LHCN-M2 (cell line): ENCODE measurements at regions not wholly inside any gene's neighbourhood (a gene's known extent, or its start where the extent isn't known, plus 50 kb on each side); places are given as distances from the start of the nearest gene placed in this dataset.
"Not testable (repeated sequence)": the region's sequence is repeated elsewhere in the genome, so short reads cannot be mapped to it uniquely, and the experiment has no call there.

Source experiments
- DNase-seq: peaks from one replicate; pipeline ENCODE4 v3.0.0-alpha.2; 2012; ENCODE audit warnings: low read depth

DNA sequence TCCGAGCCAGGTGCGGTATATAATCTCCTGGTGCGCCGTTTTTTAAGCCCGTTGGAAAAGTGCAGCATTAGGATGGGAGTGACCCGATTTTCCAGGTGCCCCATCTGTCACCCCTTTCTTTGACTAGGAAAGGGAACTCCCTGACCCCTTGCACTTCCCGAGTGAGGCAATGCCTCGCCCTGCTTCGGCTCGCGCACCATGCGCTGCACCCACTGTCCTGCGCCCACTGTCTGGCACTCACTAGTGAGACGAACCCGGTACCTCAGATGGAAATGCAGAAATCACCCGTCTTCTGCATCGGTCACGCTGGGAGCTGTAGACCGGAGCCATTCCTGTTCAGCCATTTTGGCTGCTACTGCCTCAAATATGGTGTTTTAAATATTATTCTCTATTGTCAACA, 198.0 kb downstream of the MEIS1 start:
- not testable (repeated sequence) for DNase-seq

DNA sequence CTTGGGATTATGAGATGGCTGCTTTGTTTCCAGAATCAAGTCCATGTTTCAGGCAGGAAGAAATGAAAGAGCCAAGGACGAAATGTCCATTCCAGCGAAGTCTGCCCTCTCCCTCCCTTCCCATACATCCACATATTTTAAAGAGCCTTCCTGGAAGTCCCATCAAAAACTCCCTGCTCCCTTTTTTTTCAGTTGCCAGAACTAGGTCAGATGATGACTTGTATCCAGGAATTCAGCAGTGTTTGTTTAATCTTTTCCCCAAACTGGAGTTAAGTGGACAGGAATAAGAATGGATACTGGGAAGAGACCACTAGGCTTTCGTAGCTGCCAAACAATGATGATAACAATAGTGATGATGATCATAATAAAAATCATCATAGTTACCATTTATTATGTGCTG, 198.7 kb downstream of the MEIS1 start:
- no peak for DNase-seq

DNA sequence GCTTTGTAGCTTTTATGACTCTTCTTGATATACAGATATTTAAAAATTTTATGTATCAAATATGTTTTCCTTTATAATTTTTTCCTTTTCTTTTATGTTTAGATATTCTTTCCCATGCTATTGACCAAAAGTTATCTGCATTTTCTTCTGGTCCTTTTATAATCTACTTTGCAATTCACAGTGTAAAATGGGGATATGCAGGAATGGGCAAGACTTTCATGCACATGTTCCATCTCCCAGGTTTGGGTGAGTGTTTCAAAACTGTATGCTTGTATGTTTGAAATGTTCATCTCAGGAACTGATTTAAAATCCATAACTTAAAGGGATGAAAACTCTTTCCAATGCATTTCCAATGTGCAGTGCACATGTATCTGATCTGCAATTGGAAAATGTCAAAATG, 199.9 kb downstream of the MEIS1 start:
- DNase-seq: no peak

DNA sequence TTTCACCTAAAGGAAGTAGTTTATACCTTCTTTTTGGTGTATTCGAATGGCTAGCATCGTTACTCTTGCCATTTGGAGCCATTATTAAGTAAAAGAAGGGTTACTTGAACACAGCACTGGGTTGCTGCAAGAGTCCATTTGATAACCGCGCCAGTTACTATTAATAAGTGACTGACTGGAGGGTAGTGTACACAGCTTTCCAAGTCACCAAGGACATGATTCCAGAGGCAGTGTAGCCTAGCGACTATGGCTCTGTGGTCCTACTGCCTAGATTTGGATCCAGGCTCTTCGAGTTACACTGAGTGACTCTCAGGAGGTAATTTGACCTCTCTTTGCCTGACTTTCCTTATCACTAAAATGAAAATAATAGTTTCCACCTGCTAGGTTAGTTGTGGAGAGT, 206.8 kb downstream of the MEIS1 start:
- no peak for DNase-seq

DNA sequence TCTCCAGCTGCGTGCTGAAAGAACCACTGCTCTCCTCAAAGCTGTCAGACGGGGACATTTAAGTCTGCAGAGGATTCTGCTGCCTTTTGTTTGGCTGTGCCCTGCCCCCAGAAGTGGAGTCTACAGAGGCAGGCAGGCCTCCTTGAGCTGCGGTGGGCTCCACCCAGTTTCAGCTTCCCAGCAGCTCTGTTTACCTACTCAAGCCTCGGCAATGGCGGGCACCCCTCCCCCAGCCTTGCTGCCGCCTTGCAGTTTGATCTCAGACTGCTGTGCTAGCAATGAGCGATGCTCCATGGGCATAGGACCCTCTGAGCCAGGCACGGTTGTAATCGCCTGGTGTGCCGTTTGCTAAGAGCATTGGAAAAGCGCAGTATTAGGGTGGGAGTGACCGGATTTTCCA, 213.2 kb downstream of the MEIS1 start:
- DNase-seq: not testable (repeated sequence)

DNA sequence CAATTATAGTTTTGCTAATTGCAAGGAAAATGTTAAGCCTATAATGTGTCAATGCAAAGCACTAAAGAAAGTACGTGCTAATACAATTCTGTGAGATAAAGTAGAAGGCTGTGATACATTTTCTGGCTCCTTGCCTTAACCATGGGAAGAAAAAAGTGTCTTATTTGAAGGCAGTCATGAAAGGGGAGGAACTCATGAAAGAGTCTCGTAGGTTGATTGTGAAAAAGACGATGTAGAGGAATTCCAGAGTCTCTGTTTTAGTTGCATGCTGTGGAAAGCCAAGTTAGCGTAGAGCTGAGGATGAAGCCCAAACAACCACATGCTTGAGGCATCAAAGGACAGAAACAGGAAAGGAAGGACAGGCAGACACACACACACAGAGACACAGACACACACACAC, 214.1 kb downstream of the MEIS1 start:
- no peak for DNase-seq

DNA sequence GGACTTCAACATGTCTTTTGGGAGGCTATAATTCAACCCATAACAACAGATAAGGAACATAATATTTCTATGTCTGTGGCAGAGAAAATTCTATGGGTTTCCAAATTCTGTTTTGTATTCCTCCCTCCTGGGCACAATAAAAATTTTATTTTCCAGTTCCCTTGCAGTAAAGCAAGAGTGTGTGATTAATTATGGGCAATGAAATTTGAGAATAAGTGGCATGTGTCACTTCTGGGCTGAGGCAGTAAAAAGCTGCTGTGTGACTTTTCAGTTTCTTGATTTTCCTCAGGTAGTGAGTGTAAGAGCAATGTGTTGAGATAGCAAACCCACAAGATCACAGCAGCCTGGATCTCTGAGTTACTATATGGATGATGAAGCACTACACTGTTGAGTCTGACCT, 216.4 kb downstream of the MEIS1 start:
- DNase-seq: no peak

DNA sequence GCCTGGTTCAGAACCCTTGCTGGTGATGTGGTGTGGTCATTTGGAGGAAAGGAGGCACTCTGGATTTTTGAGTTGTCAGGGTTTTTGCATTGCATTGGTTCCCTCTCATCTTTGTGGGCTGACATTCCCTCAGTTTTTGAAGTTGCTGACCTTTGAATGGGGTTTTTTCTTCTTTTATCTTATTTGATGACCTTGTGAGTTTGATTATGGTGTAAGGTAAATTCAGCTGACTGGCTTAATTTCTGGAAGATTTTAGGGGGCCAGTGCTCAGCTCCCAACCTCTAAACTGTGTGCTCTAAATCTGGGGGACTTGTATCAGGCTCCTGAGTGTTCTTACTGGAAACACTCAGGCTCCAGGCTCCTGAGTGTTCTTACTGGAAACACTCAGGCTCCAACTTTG, 225.9 kb downstream of the MEIS1 start:
- DNase-seq: no peak

DNA sequence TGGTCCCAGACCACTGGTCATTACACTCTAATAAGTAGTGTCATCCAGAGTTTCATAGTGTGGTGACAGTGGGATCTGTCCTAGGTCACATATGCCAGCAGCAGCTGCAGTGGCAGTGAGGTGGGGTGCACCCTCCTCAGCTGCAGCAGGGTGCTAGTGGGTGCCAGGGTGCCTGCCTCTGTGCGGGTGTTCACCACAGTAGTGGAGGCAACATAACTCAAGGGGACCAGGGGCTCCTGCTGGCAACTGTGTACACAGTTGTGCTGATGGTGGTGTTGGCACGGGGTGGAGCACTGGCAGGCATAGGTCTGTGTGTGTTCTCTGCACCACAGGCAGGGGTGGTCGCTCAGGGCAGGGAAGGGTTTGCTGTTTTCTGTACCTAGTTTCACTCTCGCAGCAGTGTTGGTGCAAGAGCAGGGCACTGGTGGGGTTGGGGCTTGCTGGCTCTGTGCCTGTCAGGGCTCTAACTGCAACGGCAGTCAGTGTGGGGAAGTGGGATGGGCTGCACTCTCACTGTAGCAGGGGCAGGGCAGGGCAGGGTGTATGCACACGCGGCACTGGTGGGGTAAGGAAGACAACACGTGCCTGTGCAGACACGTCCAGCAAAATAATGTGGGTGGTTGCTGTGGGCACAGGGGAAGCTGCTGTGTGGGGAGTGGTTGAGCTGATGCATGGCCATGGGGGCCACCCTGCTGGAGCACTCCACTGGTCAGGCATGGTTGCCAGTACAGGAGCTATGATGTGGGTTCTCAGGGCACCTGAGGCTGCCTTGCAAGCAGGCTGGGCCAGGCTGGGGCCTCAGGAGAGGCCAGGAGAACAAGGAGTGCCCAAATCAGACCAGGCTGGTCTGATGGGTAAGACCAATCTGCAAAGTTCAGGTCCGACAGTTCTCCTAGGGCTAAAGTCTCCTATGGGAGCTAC, 226.6 kb downstream of the MEIS1 start:
- DNase-seq: no peak

DNA sequence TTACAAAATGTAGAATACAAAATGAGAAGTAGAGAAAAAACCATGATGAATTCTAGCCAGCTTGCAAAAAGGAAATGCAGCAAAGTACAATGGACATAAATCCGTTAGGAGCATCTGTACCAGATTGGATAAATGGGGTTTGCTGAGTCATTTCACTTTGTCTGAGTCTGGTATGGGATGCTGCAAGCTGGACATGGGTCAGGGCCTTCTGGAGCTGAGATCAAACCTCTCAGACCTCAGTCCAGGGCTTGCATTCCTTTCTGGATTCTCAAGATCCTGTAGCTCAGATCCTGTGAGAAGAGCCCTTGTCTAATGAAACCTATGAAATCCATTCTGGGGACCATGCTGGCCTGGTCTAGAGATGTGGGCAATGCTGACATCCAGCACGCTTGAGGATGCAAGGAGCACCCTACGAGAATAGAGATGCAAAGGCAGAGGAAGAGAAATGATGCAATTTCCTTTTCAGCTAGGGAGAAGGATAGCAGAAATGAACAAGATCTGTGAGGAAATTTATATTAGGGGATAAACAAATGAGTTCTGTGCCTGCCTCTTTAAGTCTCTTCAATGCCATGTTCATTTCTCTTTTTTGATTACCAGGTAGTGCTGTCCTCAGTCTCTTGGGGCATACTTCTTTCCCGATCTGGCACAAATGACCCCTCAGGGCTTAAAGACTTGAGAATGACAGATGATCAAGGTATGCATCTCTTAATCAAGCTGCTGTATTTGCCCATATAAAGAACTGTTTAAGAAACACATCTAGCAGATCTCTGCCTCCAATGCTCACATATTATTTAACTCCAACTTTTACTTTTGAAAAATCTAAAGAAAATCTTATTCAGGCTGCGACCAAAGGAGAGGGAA, 230.4 kb downstream of the MEIS1 start:
- DNase-seq: no peak

DNA sequence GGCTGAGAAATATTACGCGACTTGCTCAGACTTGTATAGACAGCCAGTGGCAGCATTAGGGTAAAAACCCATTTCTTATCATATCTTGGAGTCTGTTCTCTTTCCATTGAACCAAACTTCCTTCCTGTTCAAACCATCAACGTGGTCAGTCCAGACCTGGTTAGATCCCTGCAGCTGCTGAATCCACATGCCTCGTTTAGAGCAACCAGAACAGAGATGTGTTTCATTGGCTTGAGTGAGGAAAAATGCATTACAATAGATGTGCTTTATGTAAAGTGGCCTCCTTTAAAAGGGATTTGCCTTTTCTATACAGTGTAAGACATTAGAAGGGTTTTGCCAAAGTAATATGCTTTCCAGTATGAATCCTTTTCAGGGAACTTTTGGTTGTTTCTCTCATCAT, 232.4 kb downstream of the MEIS1 start:
- no peak for DNase-seq

DNA sequence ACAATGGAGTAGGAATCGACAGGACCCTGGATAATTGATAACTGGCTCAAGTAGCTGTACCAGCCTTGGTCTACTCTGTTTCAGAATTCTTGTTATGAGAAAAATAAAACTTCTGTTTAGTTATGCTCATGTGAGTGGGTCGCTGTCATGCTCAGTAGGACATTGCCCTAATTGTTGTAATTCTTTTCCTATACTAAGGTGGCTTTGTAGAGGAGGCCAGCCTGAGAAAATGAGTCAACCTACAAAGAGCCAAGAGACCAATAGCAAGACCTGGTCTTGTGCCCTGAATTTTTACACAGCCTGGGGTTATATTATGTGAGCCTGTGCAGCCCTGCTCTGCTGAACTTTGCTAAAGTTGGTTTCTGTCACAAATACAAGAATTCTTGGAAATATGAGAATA, 238.4 kb downstream of the MEIS1 start:
- no peak for DNase-seq

DNA sequence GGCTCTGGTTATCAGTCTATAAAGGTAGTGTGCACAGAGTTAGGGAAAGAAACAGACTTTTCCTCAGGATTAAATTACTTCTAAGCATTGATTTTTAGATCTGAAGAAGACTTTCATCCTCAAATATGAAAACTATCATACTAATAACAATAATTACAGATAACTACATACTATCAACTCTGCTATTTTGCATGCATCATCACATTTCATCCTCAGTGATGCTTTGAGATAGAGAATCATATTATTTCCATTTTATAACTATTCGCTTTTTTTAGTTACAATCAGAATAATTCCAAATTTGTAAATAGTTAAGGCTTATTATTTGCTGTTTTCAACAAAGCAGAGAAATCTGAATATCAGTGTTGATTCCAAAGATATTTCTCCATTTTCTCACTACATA, 239.2 kb downstream of the MEIS1 start:
- DNase-seq: no peak

DNA sequence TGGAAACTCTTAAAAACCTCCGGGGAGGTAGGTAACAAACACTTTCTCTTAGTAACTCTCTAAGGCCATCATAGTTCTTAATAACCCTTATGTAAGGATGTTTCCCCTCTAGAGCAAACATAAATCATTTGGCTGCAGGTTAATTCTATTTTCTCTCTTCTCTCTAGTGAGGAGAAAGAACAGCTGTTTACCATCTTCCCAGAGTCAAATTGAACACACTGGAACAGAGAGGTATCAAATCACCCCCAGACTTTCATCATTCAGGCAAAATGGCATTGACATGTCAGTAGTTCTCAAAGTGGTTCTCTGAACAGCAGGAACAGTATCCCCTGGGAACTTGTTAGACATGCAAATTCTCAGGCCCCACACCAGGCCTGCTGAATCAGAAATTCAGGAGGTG, 240.7 kb downstream of the MEIS1 start:
- no peak for DNase-seq

DNA sequence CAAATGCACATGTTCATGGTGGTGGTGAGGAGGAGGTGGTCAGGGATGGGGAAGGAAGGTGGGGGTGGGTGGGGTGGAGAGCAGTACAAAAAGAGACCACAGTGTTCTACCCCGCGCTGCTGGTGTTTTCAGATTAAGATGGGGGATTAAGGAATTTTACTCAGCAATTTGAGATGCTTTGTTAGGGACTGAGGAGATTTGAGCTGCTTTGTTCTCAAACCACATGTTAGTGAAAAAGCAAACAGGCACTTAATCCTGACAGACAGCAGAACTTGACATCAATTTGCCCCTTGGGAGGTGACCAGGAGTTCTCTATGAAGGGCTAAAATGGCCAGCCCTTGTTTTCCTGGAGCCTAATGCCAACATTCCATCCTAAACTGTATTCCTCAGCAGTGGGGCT, 244.5 kb downstream of the MEIS1 start:
- DNase-seq: no peak

DNA sequence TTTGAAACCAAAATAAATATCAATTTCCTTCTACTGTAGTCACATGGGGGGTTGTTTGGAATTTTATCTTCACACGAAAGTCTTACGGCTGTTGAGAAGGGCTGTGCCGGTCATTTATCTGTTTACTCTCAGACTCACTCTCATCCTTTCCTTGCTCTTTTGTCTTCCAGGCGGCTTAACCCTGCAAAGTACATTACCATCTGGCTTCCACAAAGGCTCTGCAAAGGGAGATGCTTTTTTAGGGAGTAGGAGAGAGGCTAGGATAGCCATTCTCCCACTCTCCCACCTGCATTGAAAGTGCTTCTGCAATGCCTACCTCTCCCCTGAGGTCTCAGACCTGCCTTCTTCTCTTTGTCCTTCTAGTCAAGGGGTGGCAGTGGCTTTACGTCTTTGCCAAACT, 247.6 kb downstream of the MEIS1 start:
- DNase-seq: no peak

DNA sequence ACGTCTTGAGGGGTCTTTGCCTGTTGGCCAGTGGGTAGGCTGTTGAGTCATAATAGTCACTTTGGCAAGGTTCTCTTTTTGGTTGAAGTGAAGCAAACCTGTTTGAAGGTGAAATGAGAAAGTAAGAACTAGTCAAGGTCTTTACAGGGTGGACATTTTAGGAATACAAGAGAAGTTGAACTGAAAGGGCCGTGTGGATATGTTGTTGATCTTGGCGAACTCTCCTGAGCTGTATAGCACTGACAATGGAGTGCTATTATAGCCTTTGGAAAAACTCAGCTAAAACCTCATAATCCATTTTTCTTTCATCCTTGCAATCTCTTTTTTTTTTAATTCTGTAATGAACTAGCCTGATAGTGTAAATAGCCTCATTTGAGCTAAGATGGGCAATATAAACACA, 248.1 kb downstream of the MEIS1 start:
- no peak for DNase-seq

DNA sequence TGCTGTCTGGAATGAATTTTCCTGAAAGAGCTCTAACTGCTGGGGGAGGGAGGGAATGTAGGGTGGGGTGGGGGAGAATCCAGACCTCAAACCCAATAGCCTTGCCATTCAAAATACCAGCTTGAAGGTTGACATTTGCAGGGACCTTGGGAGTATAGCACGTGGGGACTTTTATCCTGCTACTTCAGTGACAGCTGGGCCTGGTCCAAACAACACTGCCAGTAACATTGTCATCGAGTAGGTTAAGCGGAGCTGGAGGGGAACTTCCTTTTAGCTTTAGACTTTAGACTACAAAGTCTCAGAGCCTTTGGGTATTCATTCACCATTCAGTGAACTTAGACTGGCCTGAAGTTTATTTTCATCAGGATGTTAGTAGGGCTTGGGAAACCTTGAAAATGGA, 248.7 kb downstream of the MEIS1 start:
- DNase-seq: no peak

DNA sequence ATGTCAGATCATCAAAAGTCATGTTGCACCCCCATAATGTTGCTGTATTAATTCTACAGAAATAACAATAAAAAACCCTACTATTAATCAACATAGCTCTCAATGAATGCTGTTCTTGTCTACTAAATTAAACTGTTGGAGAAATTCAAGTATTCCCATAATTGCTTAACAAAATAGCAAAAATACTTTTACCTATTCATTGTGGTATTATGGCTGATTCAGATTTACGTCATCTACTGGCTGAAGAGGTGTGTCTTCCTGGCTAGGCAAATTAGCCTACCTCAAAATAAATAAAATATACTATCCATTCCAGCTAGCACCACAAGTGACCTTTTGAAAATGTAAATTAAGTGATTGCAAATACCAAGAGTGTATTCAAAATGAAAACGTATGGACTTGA, 249.4 kb downstream of the MEIS1 start:
- no peak for DNase-seq

DNA sequence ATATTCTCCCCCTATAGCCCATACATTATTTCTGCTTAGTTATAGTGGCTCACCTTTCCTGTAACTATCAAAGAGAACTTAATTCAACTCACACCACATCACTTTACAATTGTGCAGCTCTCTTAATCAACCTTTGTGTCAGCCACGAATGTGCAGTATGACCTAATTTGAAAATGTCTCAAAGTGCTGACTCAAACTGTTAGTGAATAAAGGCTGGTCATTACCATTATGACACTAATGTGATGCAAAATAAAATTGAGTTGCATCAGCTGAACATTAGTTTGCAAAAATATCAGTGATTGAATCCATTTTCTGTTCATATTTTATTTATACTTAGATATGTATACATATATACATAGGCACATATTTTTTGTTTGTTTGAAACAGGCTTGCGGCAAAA, 251.8 kb downstream of the MEIS1 start:
- DNase-seq: no peak

DNA sequence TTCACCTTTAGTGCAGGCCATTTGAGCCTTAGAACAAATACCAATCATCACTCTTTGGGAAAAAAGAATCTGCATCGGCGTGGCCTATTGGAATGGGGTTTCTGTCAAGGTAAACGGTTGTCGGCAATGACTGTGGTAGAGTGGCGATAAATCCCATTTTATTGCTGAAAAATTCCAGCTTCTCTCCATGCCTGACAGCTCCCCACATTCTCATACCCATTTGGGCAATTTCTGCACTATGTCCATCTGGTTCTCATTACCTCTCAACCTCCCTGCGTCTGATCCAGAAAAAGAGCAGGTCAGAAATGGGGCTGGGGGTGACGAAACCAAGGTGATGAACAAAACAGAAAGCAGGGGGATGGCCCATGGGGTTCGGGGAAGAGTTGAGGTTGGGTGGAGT, 254.0 kb downstream of the MEIS1 start:
- no peak for DNase-seq

DNA sequence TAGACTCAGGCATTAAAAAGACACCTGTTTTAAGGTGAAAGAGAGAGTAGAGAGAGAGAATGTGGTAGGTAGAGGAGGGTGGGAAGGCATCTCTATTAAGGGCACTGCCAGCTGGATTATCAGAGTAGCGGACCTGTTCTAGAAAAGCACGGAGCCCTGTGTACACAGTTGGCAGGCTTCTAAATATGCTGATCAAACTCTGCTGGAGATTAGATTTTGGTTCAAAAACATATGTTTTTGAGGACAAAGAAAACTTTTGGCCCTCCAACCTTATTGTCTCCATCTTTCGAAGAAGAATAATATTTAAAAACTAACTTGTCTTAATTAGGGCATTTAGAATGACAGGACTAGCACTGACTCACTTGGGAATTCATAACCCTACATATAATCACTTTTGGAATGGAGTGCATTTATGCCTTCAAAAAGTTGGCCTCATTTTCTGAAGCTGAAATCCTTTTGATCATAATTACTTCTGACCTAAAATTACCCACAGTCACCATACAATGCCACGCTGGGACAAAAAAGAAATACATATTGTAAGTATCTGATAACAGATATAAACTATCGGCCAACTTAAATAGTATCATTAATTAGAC, 254.6 kb downstream of the MEIS1 start:
- DNase-seq: no peak
